PC-3 (cell line): ENCODE measurements at regions not wholly inside any gene's neighbourhood (a gene's known extent, or its start where the extent isn't known, plus 50 kb on each side); places are given as distances from the start of the nearest gene placed in this dataset.

Experiments used
- ATAC-seq: fragments of 200-7000 bp; cut with Tn5 transposase; 2 replicates; pipeline ENCODE4 v1.9.1; 2020; ENCODE audit warnings: mild to moderate bottlenecking, moderate library complexity
- BruUV-seq: library from RNA; stranded (reverse); fragments of 400-500 nt; replicated peaks from 2 replicates; lab custom pipeline; 2021; lab: Mats Ljungman, UMichigan
- CTCF ChIA-PET: fragments of 300-600 bp; sonication (Branson Sonifier 250); formaldehyde crosslinking; loops from one replicate; lab custom pipeline; 2022; ENCODE audit warnings: antibody characterized with exemption; lab: Charles Lee
- POLR2A ChIA-PET: fragments of 300-600 bp; sonication (Branson Sonifier 250); formaldehyde crosslinking; loops from one replicate; lab custom pipeline; 2022; ENCODE audit warnings: antibody characterized with exemption; ENCODE audit not compliant: unreplicated experiment; lab: Charles Lee
- DNase-seq: peaks from one replicate; pipeline ENCODE4 v3.0.0-alpha.2; 2015
- H2AFZ ChIP-seq: fragments of 300-600 bp; sonication (generic); 2 replicates; pipeline ENCODE4 v1.6.0; 2016; ENCODE audit warnings: antibody characterized with exemption, low read length
- H3F3A ChIP-seq: fragments of 300-600 bp; sonication (generic); one replicate; pipeline ENCODE4 v1.6.0; 2017; ENCODE audit warnings: antibody characterized with exemption, low read length, control low read depth, mild to moderate bottlenecking; ENCODE audit not compliant: unreplicated experiment
- H3K27ac ChIP-seq: fragments of 300-600 bp; sonication (generic); 2 replicates; pipeline ENCODE4 v1.5.1; 2016; ENCODE audit warnings: mild to moderate bottlenecking, low read length
- H3K27me3 ChIP-seq: fragments of 300-600 bp; sonication (generic); 2 replicates; pipeline ENCODE4 v1.6.1; 2016; ENCODE audit warnings: low read length, mixed read lengths
- H3K36me3 ChIP-seq: fragments of 300-600 bp; sonication (generic); 2 replicates; pipeline ENCODE4 v1.6.1; 2016; ENCODE audit warnings: low read depth, mixed run types, low read length, mixed read lengths
- H3K4me1 ChIP-seq: fragments of 300-600 bp; sonication (generic); 2 replicates; pipeline ENCODE4 v1.5.1; 2016; ENCODE audit warnings: low read length; ENCODE audit not compliant: insufficient read depth
- H3K4me2 ChIP-seq: fragments of 300-600 bp; sonication (generic); 2 replicates; pipeline ENCODE4 v1.6.0; 2016; ENCODE audit warnings: low read length
- H3K4me3 ChIP-seq: fragments of 300-600 bp; sonication (generic); 2 replicates; pipeline ENCODE4 v1.5.1; 2016; ENCODE audit warnings: mild to moderate bottlenecking, low read length, mixed read lengths
- H3K79me2 ChIP-seq: fragments of 300-600 bp; sonication (generic); 2 replicates; pipeline ENCODE4 v1.6.1; 2017; ENCODE audit warnings: low read length, mixed read lengths
- H3K9ac ChIP-seq: fragments of 300-600 bp; sonication (generic); 2 replicates; pipeline ENCODE4 v1.6.0; 2016; ENCODE audit warnings: mild to moderate bottlenecking, low read length
- H3K9me2 ChIP-seq: fragments of 300-600 bp; sonication (generic); replicated peaks from 2 replicates; pipeline ENCODE4 v1.6.1; 2016; ENCODE audit warnings: mixed run types, low read length, mixed read lengths
- H3K9me3 ChIP-seq: fragments of 300-600 bp; sonication (generic); 2 replicates; pipeline ENCODE4 v1.6.1; 2016; ENCODE audit warnings: low read length, mixed read lengths
- H4K20me1 ChIP-seq: fragments of 300-600 bp; sonication (generic); 2 replicates; pipeline ENCODE4 v1.6.1; 2016; ENCODE audit warnings: low read length, mixed read lengths
- CTCF ChIP-seq: fragments of 300-600 bp; sonication (generic); conservative IDR thresholded peaks from 2 replicates; pipeline ENCODE4 v1.5.1; 2017; ENCODE audit warnings: antibody characterized with exemption, low read depth, mild to moderate bottlenecking, low read length
- EZH2 ChIP-seq: fragments of 300-600 bp; sonication (generic); IDR thresholded peaks from one replicate; pipeline ENCODE4 v1.6.1; 2017; ENCODE audit warnings: antibody characterized with exemption, mild to moderate bottlenecking, low read length; ENCODE audit not compliant: unreplicated experiment
- EZH2phosphoT487 ChIP-seq: fragments of 300-600 bp; sonication (generic); IDR thresholded peaks from 2 replicates; pipeline ENCODE4 v1.6.1; 2018; ENCODE audit warnings: mild to moderate bottlenecking, antibody characterized with exemption, low read length, borderline replicate concordance
- intact Hi-C: fragments of 100-400 bp; cut with micrococcal nuclease; formaldehyde crosslinking; loops from 2 replicates; pipeline ENCODE4 v1.9.0; 2023

GRCh38 chr1:104726917-104727316 is 977.2 kb downstream of the AMY1C start:
- H3K9me2 ChIP-seq: no peaks in the 10 kb centered on the region
- ChIA-PET POLR2A (no interaction called here), CTCF (no interaction called here)
- H3K27ac ChIP-seq: no peak overlapping the region
- H3K27me3 ChIP-seq: no peaks in the 10 kb centered on the region
- H3K4me3 ChIP-seq: no peak overlapping the region
- no peak overlapping the region for H2AFZ ChIP-seq
- H3K4me1 ChIP-seq: no peaks in the 10 kb centered on the region
- BruUV-seq: no TSS peak
- ATAC-seq (no peak), DNase-seq (no peak)
- H3K9ac ChIP-seq: no peak overlapping the region
- intact Hi-C loops: no loop called here
- no peaks in the 10 kb centered on the region for H3K36me3 ChIP-seq
- no peaks in the 10 kb centered on the region for H4K20me1 ChIP-seq
- H3K9me3 ChIP-seq: no peaks in the 10 kb centered on the region
- H3K4me2 ChIP-seq: no peak overlapping the region
- TF ChIP-seq EZH2phosphoT487: no peak
- no peak for TF ChIP-seq EZH2
- TF ChIP-seq CTCF: no peak
- H3K79me2 ChIP-seq: no peaks in the 10 kb centered on the region
- no peaks in the 10 kb centered on the region for H3F3A ChIP-seq

- H3F3A ChIP-seq: no peaks in the 10 kb centered on the region
- no peak overlapping the region for H3K4me2 ChIP-seq
- H3K27ac ChIP-seq: no peak overlapping the region
- no peaks in the 10 kb centered on the region for H4K20me1 ChIP-seq
- no peaks in the 10 kb centered on the region for H3K9me2 ChIP-seq
- H3K36me3 ChIP-seq: no peaks in the 10 kb centered on the region
- 0 out of 2 replicates have a peak, but pooled peaks cover 4% of the 10 kb centered on the region for H3K27me3 ChIP-seq
- POLR2A ChIA-PET: no interaction called here
- no peak for DNase-seq
- H3K4me3 ChIP-seq: no peak overlapping the region
- H3K9ac ChIP-seq: no peak overlapping the region
- H3K4me1 ChIP-seq: no peaks in the 10 kb centered on the region
- H3K79me2 ChIP-seq: no peaks in the 10 kb centered on the region
- no peak for ATAC-seq
- no peaks in the 10 kb centered on the region for H3K9me3 ChIP-seq
- H2AFZ ChIP-seq: no peak overlapping the region
- intact Hi-C loops: no loop called here
- TF ChIP-seq EZH2 (no peak), CTCF (no peak), EZH2phosphoT487 (no peak)
- no TSS peak for BruUV-seq
- CTCF ChIA-PET: no interaction called here
Observed at GRCh38 chr1:104733866-104734265, 984.2 kb downstream of the AMY1C start.

- intact Hi-C loops: no loop called here
- DNase-seq: no peak
- H3K9me3 ChIP-seq: no peaks in the 10 kb centered on the region
- CTCF ChIA-PET: no interaction called here
- no peak for TF ChIP-seq CTCF
- TF ChIP-seq EZH2phosphoT487: no peak
- TF ChIP-seq EZH2: no peak
- H3K79me2 ChIP-seq: no peaks in the 10 kb centered on the region
- H3K27me3 ChIP-seq: no peaks in the 10 kb centered on the region
- H3K9me2 ChIP-seq: no peaks in the 10 kb centered on the region
- no peak overlapping the region for H3K27ac ChIP-seq
- BruUV-seq: no TSS peak
- H3F3A ChIP-seq: no peaks in the 10 kb centered on the region
- no peaks in the 10 kb centered on the region for H3K4me1 ChIP-seq
- no peak for ATAC-seq
- no peak overlapping the region for H3K9ac ChIP-seq
- H4K20me1 ChIP-seq: no peaks in the 10 kb centered on the region
- POLR2A ChIA-PET: no interaction called here
- H3K36me3 ChIP-seq: no peaks in the 10 kb centered on the region
- H3K4me3 ChIP-seq: no peak overlapping the region
- no peak overlapping the region for H3K4me2 ChIP-seq
- no peak overlapping the region for H2AFZ ChIP-seq
Observed at GRCh38 chr1:104745875-104746274, 996.2 kb downstream of the AMY1C start.
